ENCODE measurements at regions not wholly inside any gene's neighbourhood (a gene's known extent, or its start where the extent isn't known, plus 50 kb on each side); places are given as distances from the start of the nearest gene placed in this dataset.

DNA sequence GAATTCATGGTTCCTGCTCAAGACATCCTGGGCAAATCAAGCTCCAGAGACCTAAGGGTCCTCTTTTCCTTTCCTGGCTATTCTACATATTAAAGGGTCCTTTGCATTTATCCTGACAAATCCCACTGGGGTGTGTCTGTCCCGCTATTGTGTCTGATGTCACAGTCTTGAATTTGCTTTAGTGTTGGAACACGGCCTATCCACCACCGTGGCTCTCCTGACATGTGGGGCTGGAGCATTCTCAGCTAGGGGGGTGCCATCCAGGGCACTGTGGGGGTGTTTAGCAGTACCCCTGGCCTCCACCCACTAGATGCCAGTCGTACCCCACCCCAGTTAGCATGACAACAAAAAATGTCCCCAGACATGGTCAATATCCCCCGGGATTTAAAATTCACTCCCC is 92.9 kb downstream of the IRF8 start:
- Mint-ChIP-seq H3K9me3 (no peaks in the 10 kb centered on the region), H3K27me3 (ENCODE audit: low read depth, poor library complexity) (peaks cover 43% of the 10 kb centered on the region), H3K4me3 (no peak overlapping the region), H3K4me1 (peaks cover 32% of the 10 kb centered on the region), H3K27ac (no peak overlapping the region), H3K36me3 (ENCODE audit: low read depth) (no peaks in the 10 kb centered on the region)
- TF ChIP-seq, protein P1, sequence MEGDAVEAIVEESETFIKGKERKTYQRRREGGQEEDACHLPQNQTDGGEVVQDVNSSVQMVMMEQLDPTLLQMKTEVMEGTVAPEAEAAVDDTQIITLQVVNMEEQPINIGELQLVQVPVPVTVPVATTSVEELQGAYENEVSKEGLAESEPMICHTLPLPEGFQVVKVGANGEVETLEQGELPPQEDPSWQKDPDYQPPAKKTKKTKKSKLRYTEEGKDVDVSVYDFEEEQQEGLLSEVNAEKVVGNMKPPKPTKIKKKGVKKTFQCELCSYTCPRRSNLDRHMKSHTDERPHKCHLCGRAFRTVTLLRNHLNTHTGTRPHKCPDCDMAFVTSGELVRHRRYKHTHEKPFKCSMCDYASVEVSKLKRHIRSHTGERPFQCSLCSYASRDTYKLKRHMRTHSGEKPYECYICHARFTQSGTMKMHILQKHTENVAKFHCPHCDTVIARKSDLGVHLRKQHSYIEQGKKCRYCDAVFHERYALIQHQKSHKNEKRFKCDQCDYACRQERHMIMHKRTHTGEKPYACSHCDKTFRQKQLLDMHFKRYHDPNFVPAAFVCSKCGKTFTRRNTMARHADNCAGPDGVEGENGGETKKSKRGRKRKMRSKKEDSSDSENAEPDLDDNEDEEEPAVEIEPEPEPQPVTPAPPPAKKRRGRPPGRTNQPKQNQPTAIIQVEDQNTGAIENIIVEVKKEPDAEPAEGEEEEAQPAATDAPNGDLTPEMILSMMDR (IDR thresholded peaks at IDR 0.05): no peak
- DNase-seq: no peak

DNA sequence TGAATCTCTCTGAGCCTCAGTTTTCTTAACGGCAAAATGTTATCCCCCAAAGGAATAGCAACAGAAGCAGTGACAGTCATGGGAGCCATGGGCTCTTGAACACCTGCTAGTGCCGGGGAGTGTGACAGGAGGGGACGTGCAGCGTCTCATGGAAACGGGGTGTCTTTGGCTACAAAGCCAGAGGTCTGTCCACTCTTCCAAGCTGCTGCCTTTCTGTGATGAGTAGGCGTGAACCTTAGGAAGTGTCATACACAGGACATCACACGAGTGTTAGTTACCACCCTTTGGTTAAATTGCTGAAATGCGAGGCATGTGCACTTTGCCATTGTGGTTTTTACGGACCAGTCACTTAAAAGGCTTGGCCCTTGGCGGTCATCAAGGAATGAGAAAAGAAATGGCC is 93.4 kb downstream of the IRF8 start:
- Mint-ChIP-seq H3K27me3 (ENCODE audit: low read depth, poor library complexity) (peaks cover 41% of the 10 kb centered on the region), H3K4me3 (no peak overlapping the region), H3K4me1 (peaks cover 32% of the 10 kb centered on the region), H3K27ac (no peak overlapping the region), H3K36me3 (ENCODE audit: low read depth) (no peaks in the 10 kb centered on the region), H3K9me3 (no peaks in the 10 kb centered on the region)
- TF ChIP-seq, protein P1 (IDR thresholded peaks at IDR 0.05): no peak
- no peak for DNase-seq

- peaks cover 42% of the 10 kb centered on the region for H3K27me3 Mint-ChIP-seq (ENCODE audit: low read depth, poor library complexity)
Measured at GRCh38 chr16:85992779-85993178, 93.8 kb downstream of the IRF8 start.

DNA sequence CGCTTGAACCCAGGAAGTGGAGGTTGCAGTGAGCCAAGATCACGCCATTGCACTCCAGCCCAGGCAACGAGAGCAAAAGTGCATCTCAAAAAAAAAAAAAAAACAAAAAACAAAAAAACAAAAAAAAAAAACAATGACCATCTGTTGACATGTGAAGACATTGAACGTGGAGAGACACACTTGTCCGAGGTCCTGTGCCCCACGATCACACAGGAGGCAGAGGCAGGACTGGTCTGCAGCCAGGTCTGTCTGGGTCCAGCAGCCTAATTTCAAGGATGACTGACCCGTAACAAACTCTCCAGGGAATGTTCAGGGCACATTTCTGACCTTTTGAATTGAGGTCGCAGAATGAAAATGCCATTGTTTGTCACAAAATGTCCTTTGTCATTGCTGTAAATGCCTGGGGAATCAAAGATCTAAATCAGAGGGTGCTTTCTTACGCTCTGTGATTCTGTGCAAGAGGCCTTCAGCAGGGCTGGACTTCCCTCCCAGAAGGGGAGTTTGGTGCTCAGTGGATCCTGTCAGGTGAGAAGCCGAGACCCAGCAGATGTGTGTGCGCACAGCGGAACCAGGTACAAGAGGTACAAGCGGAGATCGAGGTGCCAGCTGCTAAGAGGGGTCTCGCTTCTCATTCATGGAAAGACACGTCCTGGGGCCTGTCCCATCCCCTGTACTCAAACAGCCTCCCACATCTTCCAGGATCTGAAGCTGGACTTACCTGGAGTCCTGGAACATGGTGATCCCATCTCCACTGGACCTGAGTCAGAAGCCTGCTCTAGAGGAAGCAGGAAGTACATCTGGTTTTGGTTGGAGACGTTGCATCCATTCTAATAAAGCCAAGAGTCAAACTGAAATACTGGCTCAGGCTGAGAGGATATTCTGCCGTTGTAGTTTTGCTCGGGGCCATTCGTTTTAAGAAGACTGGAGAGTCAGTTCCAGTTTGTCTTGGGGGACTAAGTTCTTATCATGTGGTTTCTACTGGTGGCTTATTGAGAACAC is 95.8 kb downstream of the IRF8 start:
- Mint-ChIP-seq H3K4me3 (no peak overlapping the region), H3K27me3 (ENCODE audit: low read depth, poor library complexity) (peaks cover 44% of the 10 kb centered on the region), H3K36me3 (ENCODE audit: low read depth) (no peaks in the 10 kb centered on the region), H3K4me1 (peaks cover 22% of the 10 kb centered on the region), H3K9me3 (no peaks in the 10 kb centered on the region), H3K27ac (no peak overlapping the region)
- no peak for DNase-seq
- TF ChIP-seq, protein P1 (IDR thresholded peaks at IDR 0.05): no peak

More at GRCh38 chr16:85992779-85993178, 93.8 kb downstream of the IRF8 start:
- Mint-ChIP-seq H3K27ac (no peak overlapping the region), H3K4me1 (peaks cover 32% of the 10 kb centered on the region), H3K4me3 (no peak overlapping the region), H3K9me3 (no peaks in the 10 kb centered on the region), H3K36me3 (ENCODE audit: low read depth) (no peaks in the 10 kb centered on the region)
- DNase-seq: no peak
- TF ChIP-seq, protein P1 (IDR thresholded peaks at IDR 0.05): no peak

DNA sequence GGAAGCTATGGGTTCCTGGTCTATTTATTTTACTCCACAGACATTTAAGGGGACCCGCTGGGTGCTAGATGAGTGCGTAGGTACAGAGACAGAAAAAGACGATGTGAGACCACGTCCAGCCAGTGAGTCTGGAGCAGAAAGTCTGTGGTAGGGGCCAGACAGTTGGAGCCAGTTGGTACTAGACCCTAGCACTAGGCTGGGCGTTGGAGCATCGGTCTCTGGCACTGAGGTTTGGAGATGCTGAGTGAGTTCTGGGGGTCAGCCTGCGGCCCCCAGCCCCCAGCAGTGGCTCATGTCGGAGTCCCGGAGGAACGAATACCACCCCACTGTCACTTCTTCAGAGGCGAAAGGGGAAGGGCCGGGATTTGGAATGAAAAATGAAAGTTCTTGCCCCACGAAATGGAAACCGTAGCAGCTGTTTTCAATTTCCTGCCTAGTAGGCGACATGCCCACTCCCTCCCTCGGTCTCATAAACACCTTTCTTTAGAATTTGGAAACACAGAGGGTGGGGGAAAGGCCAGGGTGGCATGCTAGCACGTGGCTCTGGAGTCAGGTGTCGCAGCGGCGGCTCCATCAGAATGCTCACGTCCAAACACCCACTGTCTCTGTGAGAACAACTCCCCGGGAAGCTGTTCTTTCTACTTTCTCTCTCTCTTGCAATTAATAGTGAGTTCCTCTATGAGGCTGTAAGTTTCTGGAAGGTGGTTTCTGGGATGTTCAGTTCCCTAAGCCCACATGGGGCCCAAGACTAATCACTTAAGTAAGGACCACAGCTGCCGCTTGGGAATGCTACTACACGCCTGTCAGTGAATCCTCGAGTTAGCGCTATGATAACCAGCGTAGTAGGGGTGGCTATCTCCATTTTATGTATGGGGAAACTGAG is 96.8 kb downstream of the IRF8 start:
- H3K36me3 Mint-ChIP-seq (ENCODE audit: low read depth): no peaks in the 10 kb centered on the region
- H3K4me3 Mint-ChIP-seq: no peak overlapping the region
- H3K27me3 Mint-ChIP-seq (ENCODE audit: low read depth, poor library complexity): peaks cover 38% of the 10 kb centered on the region
- peaks cover 17% of the 10 kb centered on the region for H3K4me1 Mint-ChIP-seq
- H3K9me3 Mint-ChIP-seq: no peaks in the 10 kb centered on the region
- TF ChIP-seq, protein P1 (IDR thresholded peaks at IDR 0.05): no peak
- H3K27ac Mint-ChIP-seq: no peak overlapping the region
- DNase-seq: no peak

Data from nephron progenitor cell (in vitro differentiated cells).